Peyer's patch (tissue), 4 donors: ENCODE measurements at regions not wholly inside any gene's neighbourhood (a gene's known extent, or its start where the extent isn't known, plus 50 kb on each side); places are given as distances from the start of the nearest gene placed in this dataset.

Source experiments
- CTCF ChIP-seq, 6 experiments: fragments of 450-650 bp in 4 of 6; fragments of 200-600 bp in 2 of 6; sonication (generic) in 1 of 6; IDR thresholded peaks; one replicate each; pipeline ENCODE4 v1.5.1; 2017 to 2019; ENCODE audit warnings: antibody characterized with exemption in 6 of 6, mild to moderate bottlenecking in 3 of 6, moderate library complexity in 1 of 6
- POLR2A ChIP-seq, 2 donors: fragments of 450-650 bp; IDR thresholded peaks; one replicate each; pipeline ENCODE4 v1.5.1; 2017; ENCODE audit warnings: antibody characterized with exemption in 2 of 2, mild to moderate bottlenecking in 2 of 2, moderate library complexity in 2 of 2

- TF ChIP-seq CTCF (IDR thresholded peaks at IDR 0.05) (no peak), POLR2A (IDR thresholded peaks at IDR 0.05) (no peak)
Measured at GRCh38 chr19:5396963-5397362, 56.4 kb upstream of the PTPRS start.
